ENCODE measurements at regions not wholly inside any gene's neighbourhood (a gene's known extent, or its start where the extent isn't known, plus 50 kb on each side); places are given as distances from the start of the nearest gene placed in this dataset.
A peak's percentile ranks its signal among the peaks of the same experiment; 100 is the strongest.
"Not testable (repeated sequence)": the region's sequence is repeated elsewhere in the genome, so short reads cannot be mapped to it uniquely, and the experiment has no call there.

DNA sequence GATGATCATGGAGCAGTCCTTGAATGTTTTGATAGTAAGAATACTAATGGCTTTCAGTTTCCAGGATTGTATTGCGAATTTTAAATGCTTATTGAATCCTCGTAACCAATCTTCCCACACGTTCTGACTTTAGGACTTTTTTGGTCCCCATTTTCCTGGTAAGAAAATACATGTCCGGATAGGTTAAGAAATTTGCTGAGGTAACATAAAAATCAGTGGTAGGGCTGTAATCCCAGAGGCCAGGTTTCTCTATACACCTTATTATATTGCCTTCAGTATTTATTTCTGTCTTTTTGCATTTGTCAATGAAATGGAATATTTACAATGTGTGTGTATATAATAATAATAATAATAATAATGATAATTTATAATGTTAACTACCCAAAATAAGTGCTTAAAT lies 603.2 kb downstream of the TMEM182 start:
- DNase-seq, result no peak

DNA sequence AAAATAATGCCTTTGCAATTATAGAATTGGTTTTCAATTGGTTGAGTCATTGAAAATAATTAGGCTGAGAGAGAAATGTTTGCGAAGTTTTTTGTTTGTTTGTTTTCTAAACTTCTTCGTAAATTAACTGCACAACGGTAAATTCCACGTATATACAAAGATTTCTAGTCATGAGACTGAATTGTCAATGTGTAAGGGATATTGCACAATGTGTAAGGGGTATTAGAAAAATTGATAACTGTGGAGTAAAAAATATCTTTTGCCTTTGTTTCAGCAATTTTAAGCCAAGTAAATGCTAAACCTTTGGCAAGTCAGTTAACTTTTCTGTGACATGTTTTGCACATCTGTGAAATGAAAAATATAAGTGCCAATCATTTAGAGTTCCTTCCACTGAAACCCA lies 606.0 kb downstream of the TMEM182 start:
- DNase-seq, result no peak

DNA sequence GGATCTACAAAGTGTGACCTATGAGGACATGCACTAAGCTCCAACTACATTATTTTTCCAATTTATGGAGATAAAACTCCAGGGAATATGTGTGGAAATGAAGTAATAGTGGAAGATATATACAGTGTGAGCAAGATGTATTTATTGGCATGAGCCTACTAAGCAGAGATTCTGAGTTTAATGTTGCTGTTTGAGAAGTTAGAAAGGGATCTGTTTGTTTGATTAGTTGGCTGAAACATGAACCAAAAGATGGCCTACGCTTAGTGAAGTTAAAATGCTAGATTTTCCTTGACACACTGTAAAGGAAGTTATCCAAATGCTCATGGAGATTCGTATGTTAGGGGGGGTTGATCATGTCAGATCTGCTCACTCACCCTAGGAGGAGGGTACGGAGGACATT lies 621.7 kb downstream of the TMEM182 start:
- no peak for DNase-seq

DNA sequence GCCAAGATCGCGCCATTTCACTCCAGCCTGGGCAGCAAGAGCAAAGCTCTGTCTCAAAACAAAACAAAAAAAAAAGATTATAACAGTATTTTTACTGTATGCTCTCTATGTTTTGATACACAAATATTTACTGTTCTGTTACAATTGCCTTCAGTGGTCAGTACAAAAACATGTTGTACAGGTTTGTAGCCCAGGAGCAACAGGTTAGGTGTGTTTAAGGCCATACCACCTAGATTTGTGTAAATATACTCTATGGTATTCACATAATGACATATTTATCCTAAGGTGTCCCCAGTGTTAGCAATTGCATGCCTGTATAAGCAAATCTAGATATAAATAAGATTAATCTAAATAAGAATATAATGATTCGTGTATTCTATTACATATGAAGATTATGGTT lies 625.0 kb downstream of the TMEM182 start:
- DNase-seq, result no peak

DNA sequence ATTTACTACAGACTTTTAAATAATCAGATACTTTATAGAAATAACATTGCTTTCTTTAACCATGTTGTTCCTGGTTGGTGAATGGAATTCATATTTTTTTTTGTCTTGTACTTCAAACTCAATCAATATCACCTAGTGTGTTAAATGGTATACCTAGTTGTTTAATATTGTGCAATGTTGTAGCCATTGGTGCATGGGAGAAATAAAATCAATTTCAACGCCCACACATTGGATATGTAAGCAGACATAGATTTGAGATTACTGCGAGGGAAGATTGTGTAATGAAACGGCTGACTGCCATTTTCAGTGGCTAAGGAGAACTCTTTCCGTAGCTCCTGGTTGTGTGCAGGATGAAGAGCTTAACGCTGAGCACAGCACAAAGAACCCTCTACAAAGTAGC lies 626.1 kb downstream of the TMEM182 start:
- DNase-seq, result no peak

DNA sequence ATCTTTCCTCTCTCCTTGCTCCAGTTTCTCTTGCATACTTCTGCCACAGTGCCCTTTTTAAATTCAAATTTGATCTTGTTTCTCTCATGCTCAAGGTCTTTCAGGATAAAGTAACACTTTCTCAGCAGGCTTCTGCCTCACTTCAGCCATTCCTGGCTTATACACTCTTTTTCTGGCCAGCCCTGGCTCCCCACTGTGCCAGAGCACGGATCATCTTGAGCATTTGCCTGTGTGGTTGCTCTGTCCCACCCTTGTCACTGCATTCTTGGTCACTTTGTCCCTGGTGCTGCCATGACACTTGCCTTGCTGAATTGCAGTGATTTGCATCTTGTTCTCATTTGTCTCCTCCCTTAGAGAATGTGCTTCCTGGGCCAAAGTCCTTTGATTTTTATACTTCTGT lies 634.3 kb downstream of the TMEM182 start:
- DNase-seq, result no peak

DNA sequence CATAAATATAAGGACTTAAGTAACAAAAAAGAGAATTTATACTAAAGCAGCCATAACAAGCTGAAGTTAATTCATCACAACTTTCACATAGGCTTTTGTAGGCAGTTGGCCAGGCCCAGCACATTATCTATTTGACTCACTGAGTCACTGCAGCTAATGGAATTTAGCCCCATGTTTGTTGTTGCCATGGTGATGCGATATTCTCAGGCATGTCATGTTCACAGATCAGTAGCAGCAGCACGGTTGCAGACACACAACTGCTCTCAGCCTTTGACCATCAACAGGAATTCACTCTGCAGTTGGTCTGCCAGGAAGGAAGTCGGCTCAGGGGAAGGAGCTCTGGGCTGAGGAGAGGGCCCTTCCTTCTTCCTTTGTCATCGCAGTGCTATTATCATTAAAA lies 639.8 kb downstream of the TMEM182 start:
- DNase-seq, result peak in 4 of 58 donors; percentile 1 to 53 (median 6)

DNA sequence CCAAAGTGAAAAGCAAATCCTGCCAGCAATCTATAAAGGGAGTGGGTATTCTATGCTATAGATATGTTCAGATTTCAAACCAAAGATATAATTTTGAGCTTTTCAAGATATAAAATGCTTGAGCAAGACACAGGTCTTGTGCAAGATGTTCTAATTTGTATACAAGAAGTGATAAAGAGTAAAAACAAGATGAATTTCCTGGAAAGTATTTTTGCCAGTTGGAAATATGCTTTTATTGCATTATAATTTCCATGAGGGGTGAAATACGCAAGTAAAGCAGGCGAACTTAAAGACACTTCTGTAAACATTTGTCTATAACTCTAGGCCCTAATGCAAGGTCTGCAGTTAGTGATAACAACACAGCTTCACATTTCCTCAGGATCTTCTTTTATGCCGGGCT lies 640.5 kb downstream of the TMEM182 start:
- DNase-seq, result no peak

DNA sequence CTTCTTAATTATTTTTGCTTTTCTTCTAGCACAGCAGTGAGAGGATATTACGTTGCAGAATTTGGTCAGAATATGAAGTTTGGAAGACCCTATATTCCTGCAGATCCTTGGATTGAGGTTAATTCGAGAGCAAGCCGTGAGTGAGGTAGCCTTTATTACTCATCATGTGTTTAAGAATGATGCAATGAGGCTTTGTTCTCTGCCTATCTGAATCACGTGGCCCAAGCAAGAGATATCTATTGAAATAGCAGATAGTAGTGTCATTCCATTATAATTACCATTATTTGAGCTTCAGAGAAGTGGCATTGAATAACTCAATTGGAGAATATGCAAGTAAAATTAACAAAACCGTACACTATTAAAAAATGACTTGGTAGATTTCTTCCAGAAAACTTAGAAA lies 641.1 kb downstream of the TMEM182 start:
- DNase-seq, result no peak

DNA sequence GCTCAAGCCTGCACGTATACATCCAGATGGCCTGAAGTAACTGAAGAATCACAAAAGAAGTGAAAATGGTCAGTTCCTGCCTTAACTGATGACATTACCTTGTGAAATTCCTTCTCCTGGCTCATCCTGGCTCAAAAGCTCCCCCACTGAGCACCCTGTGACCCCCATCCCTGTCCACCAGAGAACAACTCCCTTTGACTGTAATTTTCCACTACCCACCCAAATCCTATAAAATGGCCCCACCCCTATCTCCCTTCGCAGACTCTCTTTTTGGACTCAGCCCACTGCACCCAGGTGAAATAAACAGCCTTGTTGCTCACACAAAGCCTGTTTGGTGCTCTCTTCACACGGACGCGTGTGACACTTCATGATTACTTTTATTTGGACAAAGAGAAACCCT lies 641.6 kb downstream of the TMEM182 start:
- not testable (repeated sequence) for DNase-seq

DNA sequence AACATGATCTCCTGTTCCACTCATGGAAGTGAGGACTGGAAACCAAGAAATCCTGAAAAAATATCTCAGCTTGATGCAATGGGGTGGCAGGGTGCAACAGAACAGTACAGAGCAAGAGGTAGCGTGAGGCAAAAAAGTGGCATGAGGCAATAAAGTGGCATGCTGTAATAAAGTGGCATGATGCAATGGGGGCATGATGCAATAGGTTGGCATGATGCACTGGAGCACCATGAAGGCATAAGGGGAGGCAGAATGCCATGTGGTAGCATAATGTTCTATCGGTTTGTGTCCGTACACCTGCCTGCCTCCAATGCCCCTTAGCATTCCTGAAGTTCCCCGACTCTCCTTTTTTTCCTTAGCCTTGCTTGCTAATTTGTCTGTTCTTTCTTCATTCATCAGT lies 648.4 kb downstream of the TMEM182 start:
- DNase-seq, result no peak

DNA sequence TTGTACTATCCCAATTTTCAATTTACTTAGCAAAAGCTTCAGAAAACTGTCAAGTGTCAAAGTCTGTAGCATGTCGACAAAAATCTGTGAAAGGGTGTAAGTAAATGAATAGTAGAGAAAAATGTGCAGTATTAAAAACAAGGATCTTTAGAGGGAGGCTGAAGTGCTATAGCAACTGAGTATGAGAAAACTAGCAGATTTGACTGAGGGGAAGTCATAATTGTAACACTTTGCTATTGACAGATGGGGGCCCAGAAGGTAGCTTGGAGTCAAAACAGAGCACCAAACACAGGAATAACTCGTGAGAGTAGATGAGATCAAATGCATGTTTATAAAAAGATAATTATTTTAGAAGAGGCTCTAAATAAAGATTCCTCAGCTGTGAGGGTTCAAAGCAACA lies 657.7 kb downstream of the TMEM182 start:
- no peak for DNase-seq

DNA sequence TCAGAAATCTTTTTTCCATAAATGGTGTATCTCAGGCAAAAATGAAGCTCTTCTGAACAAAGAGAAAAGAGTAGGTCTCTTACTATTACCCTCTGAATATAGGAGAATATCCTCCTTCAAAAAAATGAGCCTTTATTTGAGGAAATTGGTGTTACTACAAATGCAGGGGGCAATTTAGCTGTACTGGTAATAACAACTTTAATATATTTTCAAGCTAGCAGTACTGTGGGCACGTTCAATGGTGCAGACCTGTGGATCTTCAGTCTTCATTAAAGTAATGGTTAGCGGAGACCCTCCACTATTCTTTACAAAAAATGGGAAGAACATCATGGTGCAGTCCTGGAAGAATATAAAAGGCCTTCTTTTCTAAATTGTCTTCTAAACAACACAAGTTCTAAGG lies 661.3 kb downstream of the TMEM182 start:
- DNase-seq, result no peak

DNA sequence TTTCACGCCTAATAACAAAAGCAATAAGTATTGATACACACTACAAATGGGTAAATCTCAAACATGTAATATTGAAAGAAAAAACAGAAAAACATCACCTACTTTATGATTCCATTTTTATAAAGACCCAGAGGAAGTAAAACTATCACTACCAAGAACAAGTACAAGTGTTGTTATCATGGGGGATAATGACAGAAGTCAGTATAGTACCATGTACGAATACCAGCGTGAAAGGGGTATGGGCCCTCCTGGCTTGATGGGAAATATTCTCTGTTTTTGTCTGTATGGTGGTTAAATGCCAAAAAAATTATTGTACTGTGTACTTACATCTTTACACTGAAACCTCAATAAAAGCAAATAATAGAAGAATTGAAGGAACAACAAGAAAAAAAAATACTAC lies 665.7 kb downstream of the TMEM182 start:
- no peak for DNase-seq

DNA sequence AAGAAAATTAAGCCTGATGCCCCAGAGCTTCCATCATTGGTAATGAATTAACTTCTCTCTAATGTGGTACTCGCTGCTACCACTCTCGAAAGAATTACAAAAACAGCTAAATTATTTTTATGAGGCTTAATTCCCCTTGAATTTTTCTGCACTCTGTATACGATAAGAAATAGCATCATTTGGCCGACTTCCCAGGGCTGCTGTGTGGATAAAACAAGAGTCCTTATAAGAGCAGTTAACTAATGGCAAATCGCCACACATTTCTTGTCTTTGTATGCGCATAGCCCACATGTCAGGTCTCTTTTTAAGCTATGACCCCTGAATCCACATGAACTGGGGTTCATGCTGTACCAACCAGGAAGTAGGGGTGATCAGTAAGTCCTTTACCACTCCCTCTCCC lies 668.4 kb downstream of the TMEM182 start:
- no peak for DNase-seq

DNA sequence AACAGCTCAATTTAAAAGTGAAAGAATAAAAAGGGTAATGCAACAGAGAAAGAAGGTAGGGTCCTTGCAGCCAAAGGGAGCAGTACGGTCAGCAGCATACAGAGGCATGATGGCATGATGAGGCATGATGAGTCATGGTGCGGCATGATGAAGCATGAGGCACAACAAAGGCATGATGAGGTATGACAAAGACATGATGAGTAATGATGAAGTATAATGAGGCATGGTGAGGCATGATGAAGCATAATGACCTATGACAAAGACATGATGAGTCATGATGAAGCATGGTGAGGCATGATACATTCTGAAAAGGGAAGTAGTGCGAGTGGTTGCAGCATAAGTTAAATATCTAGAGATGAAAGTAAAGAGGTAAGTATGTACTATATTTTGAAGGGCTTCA lies 673.2 kb downstream of the TMEM182 start:
- no peak for DNase-seq

DNA sequence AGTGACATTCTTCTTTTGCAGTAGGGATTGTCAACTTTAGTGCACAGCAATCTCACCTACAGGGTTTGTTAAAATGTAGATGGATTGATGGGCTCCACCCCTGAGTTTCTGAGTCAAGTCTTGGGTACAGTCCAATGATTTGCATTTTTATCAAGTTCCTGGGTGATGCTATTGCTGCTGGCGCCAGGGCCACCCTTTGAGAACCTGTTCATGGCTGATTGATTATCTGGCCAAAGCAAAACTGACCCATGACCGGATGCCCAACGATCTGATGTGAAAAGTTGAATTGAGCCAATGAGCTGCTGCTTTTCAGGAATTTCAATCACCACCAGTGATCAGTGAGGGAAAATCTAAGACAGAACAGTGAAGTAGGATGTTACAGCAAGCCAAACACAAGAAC lies 675.3 kb downstream of the TMEM182 start:
- DNase-seq, result no peak

DNA sequence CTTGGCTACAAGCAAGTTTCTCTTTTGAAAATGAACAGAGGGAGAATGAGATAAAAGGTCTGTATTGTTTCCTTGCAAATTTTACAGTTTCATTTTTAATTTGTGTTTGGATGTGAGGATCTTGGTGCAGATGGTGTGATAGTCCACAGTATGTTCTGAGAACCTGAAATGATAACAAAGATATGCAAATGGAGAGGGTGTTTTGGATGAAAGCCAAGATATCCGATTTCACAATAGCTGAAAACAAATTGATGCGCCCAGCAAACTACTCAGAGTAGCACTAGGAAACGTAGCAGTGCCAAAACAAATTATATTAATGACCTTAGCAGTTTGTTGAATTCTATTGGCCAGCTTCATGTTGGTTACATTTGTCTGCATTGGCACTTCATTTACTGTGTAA lies 683.5 kb downstream of the TMEM182 start:
- DNase-seq, result no peak

DNA sequence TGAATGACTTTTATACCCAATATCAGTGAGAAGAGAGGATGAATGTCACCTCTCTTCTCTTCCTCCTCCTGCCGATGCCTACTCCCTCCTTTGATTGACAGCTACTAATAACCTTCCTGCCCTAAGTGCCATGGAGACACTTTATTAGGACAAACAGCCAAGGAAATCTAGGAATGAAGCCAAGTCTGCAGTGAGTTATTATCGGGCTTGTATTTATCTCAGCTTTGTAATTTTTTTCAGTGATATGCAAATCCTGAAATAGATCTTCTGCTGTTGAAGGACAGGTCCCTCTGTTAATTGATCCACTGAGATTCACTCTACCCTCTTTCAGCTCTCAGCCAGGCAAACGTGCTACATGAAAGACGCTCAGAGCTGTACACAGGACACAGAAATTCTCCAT lies 686.7 kb downstream of the TMEM182 start:
- DNase-seq, result no peak

DNA sequence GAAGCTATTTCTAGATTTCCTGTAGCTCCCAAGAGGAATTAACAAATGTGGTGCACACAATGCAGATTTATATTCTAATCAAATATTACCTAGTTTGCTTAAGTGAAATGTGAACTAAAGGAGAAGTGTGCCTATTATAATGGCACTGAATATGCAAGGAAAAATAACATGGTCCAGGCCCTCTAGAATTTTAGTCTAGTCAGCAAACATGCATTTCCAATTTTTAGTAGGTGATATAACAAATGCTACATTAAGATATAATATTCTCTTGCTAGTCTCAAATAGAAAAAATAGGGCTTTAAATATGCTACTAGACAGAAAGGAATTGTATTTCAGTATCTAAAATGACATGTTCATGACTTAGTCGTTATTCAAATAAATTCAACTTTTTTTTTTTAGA lies 689.5 kb downstream of the TMEM182 start:
- no peak for DNase-seq

DNA sequence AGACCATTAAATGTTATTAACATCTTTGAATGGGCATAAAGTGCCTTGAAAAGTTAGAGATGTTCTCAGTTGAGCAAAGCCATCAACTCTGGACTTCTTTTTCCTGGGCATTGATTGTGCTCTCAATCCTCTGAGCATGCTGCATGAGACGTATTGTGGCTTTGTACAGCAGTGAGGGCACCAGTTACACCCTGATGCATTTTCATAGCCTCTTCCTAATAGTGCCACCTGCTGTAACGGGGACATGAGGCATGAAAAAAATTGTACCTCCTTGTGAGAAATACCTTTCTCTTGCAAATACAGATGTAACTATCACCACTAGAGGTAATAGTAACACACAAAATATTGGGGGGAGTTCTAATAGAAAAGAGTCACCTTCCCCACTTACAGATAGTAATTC lies 697.5 kb downstream of the TMEM182 start:
- DNase-seq, result no peak

DNA sequence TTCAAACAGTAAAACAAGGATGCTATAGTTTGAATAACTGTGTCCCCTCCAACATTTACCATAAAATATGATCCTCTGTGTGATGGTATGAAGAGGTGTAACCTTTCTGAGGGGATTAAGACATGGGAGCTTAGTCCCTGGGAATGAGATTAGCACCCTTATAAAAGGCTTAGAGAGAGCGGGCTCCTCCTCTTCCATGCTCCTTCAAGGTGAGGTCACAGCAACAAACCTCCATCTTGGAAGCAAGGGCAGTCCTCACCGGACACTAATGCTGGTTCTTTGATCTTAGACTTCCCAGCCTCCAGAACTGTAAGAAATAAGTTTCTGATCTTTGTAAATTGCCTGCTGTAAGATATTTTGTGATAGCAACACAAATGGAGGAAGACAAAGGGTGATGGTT lies 700.3 kb downstream of the TMEM182 start:
- DNase-seq, result no peak

DNA sequence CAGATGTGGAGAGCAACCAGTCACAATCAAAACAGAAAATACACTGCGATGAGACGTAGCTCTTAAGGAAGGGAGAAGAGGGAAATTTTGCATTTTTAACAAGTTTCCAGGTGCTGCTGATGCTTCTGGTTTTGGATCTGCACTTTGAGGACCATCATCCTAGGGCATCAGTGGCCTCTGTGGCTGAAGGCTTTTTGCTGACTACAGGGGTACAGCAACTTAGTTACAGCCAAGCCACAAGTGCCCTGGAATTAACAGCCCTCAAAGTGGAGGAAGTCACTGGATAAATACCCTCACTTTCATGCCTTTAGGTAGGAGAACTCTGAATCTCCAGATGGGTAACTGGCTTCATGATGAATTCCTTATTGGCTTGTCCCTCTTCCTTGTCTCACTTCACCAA lies 700.9 kb downstream of the TMEM182 start:
- no peak for DNase-seq

DNA sequence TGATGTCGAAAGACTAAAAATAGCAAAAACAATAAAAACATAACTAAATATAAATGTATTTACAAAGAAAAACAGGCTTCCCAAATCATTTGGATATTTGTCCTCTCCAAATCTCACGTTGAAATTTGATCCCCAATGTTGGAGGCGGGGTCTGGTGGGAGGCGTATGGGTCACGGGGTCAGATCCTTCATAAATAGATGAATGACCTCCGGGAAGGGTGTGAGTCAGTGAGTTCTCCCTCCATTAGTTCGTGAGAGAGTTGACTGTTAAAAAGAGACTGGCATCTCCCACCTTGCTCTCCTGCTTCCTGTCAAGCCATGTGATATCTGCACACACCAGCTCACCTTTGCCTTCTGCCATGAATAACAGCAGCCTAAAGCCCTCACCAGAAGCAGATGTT lies 703.0 kb downstream of the TMEM182 start:
- DNase-seq, result no peak

DNA sequence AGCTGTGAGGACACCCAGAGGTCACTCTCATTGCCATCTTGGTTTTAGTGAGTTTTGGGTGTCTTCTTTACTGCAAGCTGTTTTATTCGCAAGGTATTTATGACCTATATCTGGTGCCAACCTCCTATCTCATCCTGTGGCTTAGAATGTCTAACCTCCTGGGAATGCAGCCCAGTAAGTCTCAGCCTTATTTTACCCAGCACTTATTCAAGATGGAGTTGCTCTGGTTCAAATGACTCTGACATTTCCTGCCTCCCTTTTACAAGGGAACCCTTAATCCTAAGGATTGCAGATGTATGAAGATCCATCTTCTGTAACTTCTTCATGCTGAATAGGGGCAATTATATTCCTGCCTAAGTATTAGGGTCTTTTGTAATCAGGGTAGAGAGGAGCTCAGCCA lies 708.0 kb downstream of the TMEM182 start:
- DNase-seq, result no peak
